Activated CD4-positive, alpha-beta T cell treated with anti-CD3 and anti-CD28 coated beads, Interleukin-2, amount 10 ng/mL, durations not matched to agents 7 days and 5 days (primary cell): ENCODE measurements at regions not wholly inside any gene's neighbourhood (a gene's known extent, or its start where the extent isn't known, plus 50 kb on each side); places are given as distances from the start of the nearest gene placed in this dataset.
"Not testable (repeated sequence)": the region's sequence is repeated elsewhere in the genome, so short reads cannot be mapped to it uniquely, and the experiment has no call there.

Experiments
- CTCF ChIA-PET: fragments of 350-600 bp; sonication (Branson Sonifier 250); formaldehyde crosslinking; loops from one replicate; lab custom pipeline; 2021; ENCODE audit warnings: antibody characterized with exemption; lab: Charles Lee
- POLR2A ChIA-PET: fragments of 350-600 bp; sonication (Branson Sonifier 250); formaldehyde crosslinking; loops from one replicate; lab custom pipeline; 2021; ENCODE audit warnings: antibody characterized with exemption; lab: Charles Lee
- DNase-seq: peaks from one replicate; pipeline ENCODE4 v3.0.0-alpha.2; 2020
- H3K27ac Mint-ChIP-seq: one replicate; pipeline ENCODE4 v1.8.0; 2021; ENCODE audit warnings: mild to moderate bottlenecking, moderate library complexity, mixed read lengths
- H3K27me3 Mint-ChIP-seq: one replicate; pipeline ENCODE4 v1.8.0; 2021; ENCODE audit warnings: mixed read lengths
- H3K36me3 Mint-ChIP-seq: one replicate; pipeline ENCODE4 v1.8.0; 2021; ENCODE audit warnings: low read depth, mixed read lengths
- H3K4me1 Mint-ChIP-seq: one replicate; pipeline ENCODE4 v1.8.0; 2021; ENCODE audit warnings: mixed read lengths
- H3K4me3 Mint-ChIP-seq: one replicate; pipeline ENCODE4 v1.8.0; 2021; ENCODE audit warnings: mild to moderate bottlenecking, moderate library complexity, mixed read lengths
- H3K9me3 Mint-ChIP-seq: one replicate; pipeline ENCODE4 v1.8.0; 2021; ENCODE audit warnings: mixed read lengths

DNA sequence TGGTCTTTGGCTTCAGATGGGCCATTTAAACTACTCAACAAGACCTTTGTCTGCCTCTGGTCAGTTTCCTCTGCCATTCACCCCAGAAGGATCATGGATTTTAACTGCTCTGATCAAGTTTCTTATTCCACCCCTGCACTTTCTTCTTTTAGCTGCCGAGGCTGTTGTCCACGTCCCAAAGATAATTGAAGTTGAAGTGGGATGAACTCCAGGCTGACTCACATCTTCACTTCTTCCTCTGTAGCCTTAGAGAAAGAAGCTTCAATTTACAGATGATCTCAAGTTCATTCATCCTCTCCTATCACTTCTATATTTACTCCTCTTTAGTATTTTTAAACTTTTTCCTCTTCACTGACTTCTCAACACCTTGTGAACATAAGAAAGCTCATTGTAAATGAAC, 651.6 kb downstream of the UTRN start:
- Mint-ChIP-seq H3K4me3 (no peak overlapping the region), H3K27me3 (peaks cover 5% of the 10 kb centered on the region), H3K4me1 (no peaks in the 10 kb centered on the region), H3K9me3 (no peaks in the 10 kb centered on the region), H3K27ac (no peak overlapping the region), H3K36me3 (peaks cover 2% of the 10 kb centered on the region)
- ChIA-PET CTCF (no interaction called here), POLR2A (no interaction called here)
- no peak for DNase-seq

DNA sequence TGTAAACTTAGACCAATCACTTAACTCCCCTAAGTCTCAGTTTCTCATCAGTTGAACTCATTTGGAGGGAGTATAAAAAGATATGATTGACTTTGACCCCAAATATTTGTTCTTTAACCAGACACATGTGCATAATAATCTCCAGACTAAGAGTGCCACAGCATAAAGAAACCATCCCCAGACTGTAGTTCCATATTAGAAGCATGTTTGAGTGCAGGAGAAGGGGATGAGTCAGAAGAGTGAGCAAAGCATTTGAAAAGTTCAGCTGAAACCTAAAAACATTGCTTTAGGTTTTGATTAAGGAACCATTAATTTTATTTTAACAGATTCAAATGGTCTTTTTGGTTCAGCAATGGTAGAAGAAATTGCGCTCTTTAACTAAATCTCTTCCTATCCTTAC, 654.8 kb downstream of the UTRN start:
- POLR2A ChIA-PET, result no interaction called here
- DNase-seq, result no peak
- Mint-ChIP-seq H3K27me3 (peaks cover 2% of the 10 kb centered on the region), H3K4me3 (no peak overlapping the region), H3K27ac (no peak overlapping the region), H3K9me3 (no peaks in the 10 kb centered on the region), H3K4me1 (no peaks in the 10 kb centered on the region), H3K36me3 (no peaks in the 10 kb centered on the region)
- CTCF ChIA-PET, result interaction anchor here (1.3 kb wide), 1 partner anchor 22 kb away, joined by 3 read pairs; no protein-coding TSS in a partner anchor

DNA sequence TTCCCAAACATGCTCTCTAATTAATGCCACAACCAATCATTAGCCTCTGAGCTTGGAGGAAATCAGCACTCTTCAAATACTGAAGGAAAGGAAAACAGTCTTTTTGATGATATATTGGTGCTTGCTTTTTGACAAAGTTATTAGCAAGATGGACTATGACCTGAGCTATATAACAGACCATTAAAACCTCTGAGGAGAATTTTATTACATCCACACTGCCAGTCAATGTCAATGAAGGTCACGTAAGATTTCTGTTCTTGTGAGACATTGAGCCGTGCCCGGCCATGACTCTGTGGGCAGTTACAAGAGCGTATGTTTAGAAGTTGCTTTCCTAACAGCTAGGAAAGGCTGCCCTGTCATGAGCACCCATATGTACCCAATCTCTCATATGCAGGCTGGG, 659.0 kb downstream of the UTRN start:
- CTCF ChIA-PET, result no interaction called here
- no peaks in the 10 kb centered on the region for H3K4me1 Mint-ChIP-seq
- H3K9me3 Mint-ChIP-seq, result no peaks in the 10 kb centered on the region
- H3K27ac Mint-ChIP-seq, result no peak overlapping the region
- POLR2A ChIA-PET, result no interaction called here
- H3K4me3 Mint-ChIP-seq, result no peak overlapping the region
- no peak for DNase-seq
- no peaks in the 10 kb centered on the region for H3K36me3 Mint-ChIP-seq
- peaks cover 3% of the 10 kb centered on the region for H3K27me3 Mint-ChIP-seq

DNA sequence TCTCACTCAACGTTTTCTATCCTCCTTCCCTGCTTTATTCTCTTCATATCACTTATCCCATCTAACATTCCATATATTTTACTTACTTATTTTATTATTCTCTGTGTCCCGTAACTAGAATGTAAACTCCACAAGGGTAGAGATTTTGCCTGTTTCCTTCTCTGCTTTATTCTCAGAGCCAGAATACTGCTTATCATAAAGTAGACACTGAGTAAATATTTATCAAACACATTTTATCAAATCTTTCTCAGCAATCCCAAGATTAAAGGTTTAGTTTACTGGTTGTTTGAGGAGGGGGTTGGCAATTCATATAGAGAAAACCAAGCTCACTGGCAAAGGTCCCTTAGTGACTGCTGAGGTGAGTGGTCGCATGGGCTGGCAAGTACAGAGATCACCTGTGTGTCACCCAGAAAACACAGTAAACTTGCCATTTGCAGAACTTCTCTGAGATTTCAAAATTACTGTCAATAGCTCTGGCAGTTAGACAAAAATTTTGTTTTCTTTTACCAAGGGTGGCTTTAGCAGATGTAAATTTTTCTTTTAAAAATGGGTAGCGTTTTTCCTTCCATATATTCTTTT, 662.4 kb downstream of the UTRN start:
- CTCF ChIA-PET, result no interaction called here
- no peaks in the 10 kb centered on the region for H3K9me3 Mint-ChIP-seq

DNA sequence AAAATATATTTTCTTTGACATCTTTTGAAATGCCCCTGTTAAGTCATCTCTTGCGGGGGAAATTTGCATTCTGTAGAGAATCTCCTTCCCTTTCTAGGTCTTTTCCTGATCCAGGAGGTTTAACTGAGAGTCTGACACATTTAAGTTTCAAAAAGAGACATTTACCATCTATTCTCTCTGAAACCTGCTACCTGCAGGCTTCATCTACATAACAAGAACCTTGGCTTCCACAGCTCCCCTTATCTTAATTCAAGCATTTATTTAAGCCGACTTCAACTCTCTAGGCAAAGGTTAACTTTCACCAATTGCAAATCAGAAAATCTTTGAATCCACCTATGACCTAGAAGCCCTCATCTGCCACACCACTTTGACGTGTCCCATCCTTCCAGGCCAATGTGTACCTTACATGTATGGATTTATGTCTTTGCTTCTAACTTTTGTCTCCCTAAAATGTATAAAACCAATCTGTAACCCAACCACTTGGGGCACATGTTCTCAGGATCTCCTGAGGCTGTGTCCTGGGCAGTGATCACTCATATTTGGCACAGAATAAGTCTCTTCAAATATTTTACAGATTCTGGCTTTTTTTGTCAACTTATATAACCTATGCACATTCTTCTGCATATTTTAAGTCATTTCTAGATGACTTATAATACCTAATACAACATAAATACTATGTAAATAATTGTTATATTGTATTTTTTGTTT, 666.7 kb downstream of the UTRN start:
- no peak overlapping the region for H3K4me3 Mint-ChIP-seq
- DNase-seq, result no peak
- ChIA-PET CTCF (no interaction called here), POLR2A (no interaction called here)
- H3K9me3 Mint-ChIP-seq, result no peaks in the 10 kb centered on the region
- H3K27ac Mint-ChIP-seq, result no peak overlapping the region
- H3K27me3 Mint-ChIP-seq, result peaks cover 4% of the 10 kb centered on the region
- H3K4me1 Mint-ChIP-seq, result no peaks in the 10 kb centered on the region
- no peaks in the 10 kb centered on the region for H3K36me3 Mint-ChIP-seq

More for the DNA sequence above, 662.4 kb downstream of the UTRN start:
- no peak for DNase-seq
- Mint-ChIP-seq H3K4me3 (no peak overlapping the region), H3K4me1 (no peaks in the 10 kb centered on the region), H3K36me3 (no peaks in the 10 kb centered on the region), H3K27me3 (peaks cover 5% of the 10 kb centered on the region), H3K27ac (no peak overlapping the region)
- POLR2A ChIA-PET, result no interaction called here

DNA sequence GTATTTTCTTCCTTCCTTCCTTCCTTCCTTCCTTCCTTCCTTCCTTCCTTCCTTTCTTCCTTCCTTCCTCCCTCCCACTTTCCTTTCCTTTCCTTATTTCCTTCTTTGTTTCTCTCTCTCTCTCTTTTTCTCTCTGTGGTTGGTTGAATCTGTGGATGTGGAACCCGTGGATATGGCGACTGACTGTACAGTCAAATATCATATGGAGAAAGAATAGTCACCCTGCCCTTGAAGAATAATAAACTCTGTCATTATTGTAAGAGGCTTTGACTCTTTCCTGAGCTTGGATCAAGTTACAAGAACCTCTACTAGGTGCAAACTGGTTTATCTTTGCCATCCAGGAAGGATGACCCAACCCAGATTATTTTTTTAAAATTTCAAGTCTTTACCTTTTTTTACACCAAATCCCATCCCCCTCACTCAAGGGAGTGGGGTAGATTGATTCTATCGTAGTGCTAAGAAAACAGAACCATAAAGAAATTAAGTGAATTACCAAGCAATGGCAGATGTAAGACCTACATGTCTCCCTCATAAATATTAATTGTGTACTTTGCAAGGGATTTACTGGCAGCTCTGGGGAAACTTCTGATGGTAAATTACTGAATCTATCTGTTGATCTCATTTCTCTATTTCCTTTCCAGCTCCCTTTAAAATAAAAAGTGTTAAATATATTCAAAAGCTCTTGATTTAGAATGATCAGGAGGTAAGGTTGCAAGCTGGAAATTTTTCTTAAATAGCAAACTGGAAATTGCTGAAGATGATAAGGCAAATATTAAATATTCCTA, 667.5 kb downstream of the UTRN start:
- H3K27me3 Mint-ChIP-seq, result peaks cover 2% of the 10 kb centered on the region
- no peaks in the 10 kb centered on the region for H3K4me1 Mint-ChIP-seq
- H3K4me3 Mint-ChIP-seq, result no peak overlapping the region
- no peak overlapping the region for H3K27ac Mint-ChIP-seq
- DNase-seq, result no peak
- ChIA-PET CTCF (interaction anchor here (0.6 kb wide), 1 partner anchor 146 kb away, joined by 4 read pairs; no protein-coding TSS in a partner anchor), POLR2A (no interaction called here)
- no peaks in the 10 kb centered on the region for H3K9me3 Mint-ChIP-seq
- H3K36me3 Mint-ChIP-seq, result no peaks in the 10 kb centered on the region

DNA sequence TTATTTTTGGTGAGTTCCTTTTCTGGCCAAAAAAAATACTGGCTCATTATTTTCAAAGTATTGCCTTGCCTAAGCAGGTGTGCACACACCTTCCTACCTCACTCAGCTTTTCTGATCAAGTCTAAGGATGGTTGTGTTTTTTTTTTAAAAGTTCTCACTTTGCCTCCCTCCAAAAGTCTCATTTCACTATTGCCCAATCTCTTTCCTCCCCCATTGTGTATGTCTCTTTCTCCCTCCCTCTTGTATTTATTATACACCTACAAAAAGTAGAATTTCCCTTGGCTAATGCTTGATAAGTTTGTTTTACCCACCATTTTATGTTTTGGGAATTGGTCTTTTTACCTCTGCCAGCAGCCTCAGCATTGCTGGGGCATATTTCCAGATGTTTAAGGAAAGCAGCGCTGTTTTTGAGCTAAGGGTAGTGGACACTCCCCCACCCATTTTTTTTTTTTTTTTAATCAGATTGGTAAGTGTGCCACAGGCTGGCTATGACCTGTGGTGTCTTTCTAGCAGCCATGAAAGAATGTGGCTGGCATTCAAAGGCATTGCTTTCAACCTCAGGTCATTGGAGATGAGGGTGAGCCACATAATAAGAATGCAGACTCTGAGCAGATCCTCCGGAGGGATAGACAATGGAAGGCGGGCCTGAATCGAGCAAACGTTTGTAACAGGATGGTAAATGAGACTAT, 668.6 kb downstream of the UTRN start:
- no peak overlapping the region for H3K27ac Mint-ChIP-seq
- POLR2A ChIA-PET, result no interaction called here
- H3K36me3 Mint-ChIP-seq, result no peaks in the 10 kb centered on the region
- no peaks in the 10 kb centered on the region for H3K4me1 Mint-ChIP-seq
- H3K4me3 Mint-ChIP-seq, result no peak overlapping the region
- H3K9me3 Mint-ChIP-seq, result no peaks in the 10 kb centered on the region
- H3K27me3 Mint-ChIP-seq, result peaks cover 2% of the 10 kb centered on the region
- no peak for DNase-seq
- CTCF ChIA-PET, result interaction anchor here (0.6 kb wide), 1 partner anchor 744 kb away, joined by 3 read pairs; no protein-coding TSS in a partner anchor

DNA sequence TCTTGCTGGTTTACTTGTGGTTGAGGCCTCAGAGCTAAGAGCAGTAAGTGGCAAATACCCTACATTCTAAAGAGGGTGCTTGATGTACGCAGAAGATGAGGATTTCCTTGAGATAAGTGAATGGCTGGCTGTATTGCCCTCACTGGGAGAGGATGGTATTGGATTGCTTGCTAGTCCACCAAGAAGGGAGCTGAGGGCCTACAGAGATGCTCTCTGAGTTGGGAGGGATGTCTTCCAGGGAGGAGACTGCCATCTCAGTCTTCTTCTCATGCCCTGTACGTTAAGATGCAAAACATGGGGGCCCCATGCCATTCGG, 669.1 kb downstream of the UTRN start:
- POLR2A ChIA-PET, result no interaction called here
- no peaks in the 10 kb centered on the region for H3K9me3 Mint-ChIP-seq
- no peak for DNase-seq
- H3K27ac Mint-ChIP-seq, result no peak overlapping the region
- peaks cover 2% of the 10 kb centered on the region for H3K27me3 Mint-ChIP-seq
- no peak overlapping the region for H3K4me3 Mint-ChIP-seq
- CTCF ChIA-PET, result interaction anchor here (0.6 kb wide), 2 partner anchors 44 to 437 kb away, joined by 3 read pairs; no protein-coding TSS in a partner anchor
- H3K36me3 Mint-ChIP-seq, result no peaks in the 10 kb centered on the region
- no peaks in the 10 kb centered on the region for H3K4me1 Mint-ChIP-seq

DNA sequence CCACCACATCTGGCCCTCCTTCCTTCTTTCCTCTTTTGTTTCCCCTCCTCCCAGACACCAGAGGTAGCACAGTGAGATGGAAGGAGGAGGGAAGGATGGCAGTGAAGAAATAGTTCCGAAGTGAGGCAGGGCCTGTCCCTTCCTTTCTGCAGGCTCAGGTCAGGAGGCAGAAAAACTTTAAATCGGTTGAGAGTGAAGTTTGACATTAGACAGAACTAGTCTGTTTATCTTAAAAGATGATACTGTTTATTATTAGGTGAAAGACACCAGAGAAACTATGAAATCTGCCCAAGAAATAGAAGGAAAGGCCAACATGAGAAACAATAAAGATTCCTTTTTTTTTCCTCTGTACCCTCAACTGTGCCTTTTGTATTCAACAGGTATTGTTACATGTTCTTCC, 670.3 kb downstream of the UTRN start:
- Mint-ChIP-seq H3K9me3 (no peaks in the 10 kb centered on the region), H3K36me3 (no peaks in the 10 kb centered on the region), H3K4me3 (no peak overlapping the region), H3K4me1 (no peaks in the 10 kb centered on the region), H3K27ac (no peak overlapping the region), H3K27me3 (peaks cover 2% of the 10 kb centered on the region)
- DNase-seq, result no peak
- ChIA-PET POLR2A (no interaction called here), CTCF (no interaction called here)

DNA sequence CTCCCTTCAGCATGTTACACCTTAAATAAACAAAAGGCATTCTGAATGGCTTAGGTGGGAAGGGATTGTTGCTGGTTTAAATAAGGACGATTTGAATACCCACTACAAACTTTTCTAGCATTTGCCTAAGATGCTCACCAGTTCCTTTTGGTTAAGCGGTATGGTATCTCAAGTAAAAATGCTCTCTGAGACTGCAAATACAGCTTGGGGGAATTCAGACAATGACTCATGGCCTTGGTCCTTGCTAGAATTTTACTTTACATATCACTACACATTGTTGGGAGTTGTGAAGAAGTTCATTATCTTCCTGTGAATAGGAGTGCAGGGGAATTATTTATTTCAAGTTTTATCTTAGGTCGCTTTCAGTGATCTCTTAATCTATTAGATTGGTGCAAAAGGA, 670.7 kb downstream of the UTRN start:
- peaks cover 2% of the 10 kb centered on the region for H3K27me3 Mint-ChIP-seq
- H3K4me3 Mint-ChIP-seq, result no peak overlapping the region
- no peaks in the 10 kb centered on the region for H3K36me3 Mint-ChIP-seq
- CTCF ChIA-PET, result no interaction called here
- no peaks in the 10 kb centered on the region for H3K9me3 Mint-ChIP-seq
- no peak overlapping the region for H3K27ac Mint-ChIP-seq
- no peaks in the 10 kb centered on the region for H3K4me1 Mint-ChIP-seq
- no peak for DNase-seq
- POLR2A ChIA-PET, result no interaction called here

DNA sequence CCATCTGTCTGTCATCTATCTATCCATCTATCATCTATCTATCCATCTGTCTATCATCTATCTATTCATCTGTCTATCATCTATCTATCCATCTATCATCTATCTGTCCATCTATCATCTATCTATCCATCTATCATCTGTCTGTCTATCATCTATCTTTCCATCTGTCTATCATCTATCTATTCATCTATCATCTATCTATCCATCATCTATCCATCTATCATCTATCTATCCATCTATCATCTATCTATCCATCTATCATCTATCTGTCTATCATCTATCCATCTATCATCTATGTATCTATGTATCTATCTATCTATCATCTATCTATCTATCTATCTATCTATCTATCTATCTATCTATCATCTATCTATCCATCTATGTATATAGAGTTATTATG, 671.6 kb downstream of the UTRN start:
- POLR2A ChIA-PET, H3K4me3 Mint-ChIP-seq, H3K27me3 Mint-ChIP-seq, H3K36me3 Mint-ChIP-seq, CTCF ChIA-PET, H3K4me1 Mint-ChIP-seq, DNase-seq, H3K9me3 Mint-ChIP-seq, H3K27ac Mint-ChIP-seq: not testable (repeated sequence)

DNA sequence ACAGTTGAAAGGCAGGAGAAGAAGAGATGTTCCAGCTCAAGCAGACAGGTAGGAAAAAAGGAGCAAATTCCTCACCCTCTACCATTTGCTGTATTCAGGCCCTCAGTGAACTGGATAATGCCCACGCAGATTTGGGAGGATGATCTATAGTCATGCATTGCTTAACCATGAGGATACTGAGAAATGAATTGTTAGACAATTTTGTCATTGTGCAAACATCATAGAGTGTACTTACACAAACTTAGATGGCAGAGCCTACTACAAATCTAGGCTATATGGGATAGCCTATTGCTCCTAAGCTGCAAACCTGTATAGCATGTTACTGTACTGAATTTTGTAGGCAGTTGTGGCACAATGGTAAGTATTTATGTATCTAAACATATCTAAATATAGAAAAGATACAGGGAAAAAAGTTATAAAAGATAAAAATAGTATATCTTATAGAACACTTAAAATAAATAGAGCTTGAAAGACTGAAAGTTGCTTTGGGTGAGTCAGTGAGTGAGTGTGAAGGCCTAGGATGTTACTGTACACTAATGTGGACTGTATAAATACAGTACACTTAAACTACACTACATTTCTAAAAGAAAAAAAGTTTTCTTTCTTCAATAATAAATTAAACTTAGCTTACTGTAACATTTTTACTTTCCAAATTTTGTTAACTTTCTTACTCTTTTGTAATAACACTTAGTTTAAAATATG, 672.3 kb downstream of the UTRN start:
- H3K4me1 Mint-ChIP-seq, result no peaks in the 10 kb centered on the region
- peaks cover 6% of the 10 kb centered on the region for H3K27me3 Mint-ChIP-seq
- H3K36me3 Mint-ChIP-seq, result no peaks in the 10 kb centered on the region
- H3K9me3 Mint-ChIP-seq, result no peaks in the 10 kb centered on the region
- CTCF ChIA-PET, result no interaction called here
- POLR2A ChIA-PET, result no interaction called here
- H3K27ac Mint-ChIP-seq, result no peak overlapping the region
- DNase-seq, result no peak
- H3K4me3 Mint-ChIP-seq, result no peak overlapping the region
